Stimulated activated CD8-positive, alpha-beta memory T cell treated with anti-CD3 and anti-CD28 coated beads, Interleukin-12 subunit alpha, Interleukin-12 subunit beta, amount 100 ng/mL, for 4 hours (primary cell): ENCODE measurements at regions not wholly inside any gene's neighbourhood (a gene's known extent, or its start where the extent isn't known, plus 50 kb on each side); places are given as distances from the start of the nearest gene placed in this dataset.

Source experiments
- DNase-seq: peaks from one replicate; pipeline ENCODE4 v3.0.0-alpha.2; 2020; ENCODE audit warnings: low read depth

GRCh38 chr2:111652038-111652437 is 232.0 kb downstream of the ANAPC1 start:
- no peak for DNase-seq

GRCh38 chr2:111652681-111653080 is 231.3 kb downstream of the ANAPC1 start:
- DNase-seq: no peak

DNA sequence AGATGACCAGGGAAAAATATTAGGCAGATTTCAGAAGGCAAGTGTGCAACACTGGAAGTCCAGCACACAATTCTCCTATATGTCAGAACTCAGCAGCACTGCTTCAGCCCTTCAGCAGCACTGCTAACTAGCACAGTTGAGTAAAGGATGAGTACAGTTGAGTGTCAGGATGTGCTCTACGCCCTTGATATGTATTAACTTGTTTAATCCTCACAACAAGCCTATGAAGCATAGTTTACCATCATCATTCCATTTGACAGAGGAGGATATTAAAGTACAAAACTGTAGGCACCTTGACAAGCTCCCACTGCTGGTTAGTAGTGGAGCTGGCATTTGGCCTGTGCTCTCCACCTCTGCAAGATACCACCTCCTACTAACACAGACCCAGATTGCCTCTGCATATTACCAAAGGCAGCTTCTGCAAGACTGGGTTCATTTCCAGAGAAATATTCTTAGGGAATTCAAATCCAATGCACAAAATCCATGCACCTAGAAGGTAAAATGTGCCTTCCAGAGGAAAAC is 230.8 kb downstream of the ANAPC1 start:
- DNase-seq: no peak

- no peak for DNase-seq
Observed at GRCh38 chr2:111653913-111654312, 230.1 kb downstream of the ANAPC1 start.

DNA sequence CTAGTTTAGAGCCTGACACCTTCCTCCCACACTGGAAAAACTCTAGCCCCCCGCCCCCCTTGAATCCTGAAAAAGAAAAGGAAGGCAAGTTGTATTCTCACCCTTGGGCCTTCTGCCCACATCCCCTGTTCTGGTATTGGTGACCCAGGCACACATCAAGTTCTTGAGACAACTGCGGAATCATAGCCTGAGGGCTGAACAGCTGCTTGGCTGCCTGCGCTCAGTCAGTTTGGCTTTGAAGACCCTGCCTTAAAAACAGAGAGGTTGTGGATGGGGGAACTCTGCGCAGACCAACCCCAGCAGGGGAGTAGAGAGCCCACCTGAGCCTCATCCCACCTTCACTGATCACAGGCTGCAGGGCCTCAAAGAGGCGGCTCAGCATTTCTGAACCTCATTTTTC is 229.2 kb downstream of the ANAPC1 start:
- DNase-seq: no peak

DNA sequence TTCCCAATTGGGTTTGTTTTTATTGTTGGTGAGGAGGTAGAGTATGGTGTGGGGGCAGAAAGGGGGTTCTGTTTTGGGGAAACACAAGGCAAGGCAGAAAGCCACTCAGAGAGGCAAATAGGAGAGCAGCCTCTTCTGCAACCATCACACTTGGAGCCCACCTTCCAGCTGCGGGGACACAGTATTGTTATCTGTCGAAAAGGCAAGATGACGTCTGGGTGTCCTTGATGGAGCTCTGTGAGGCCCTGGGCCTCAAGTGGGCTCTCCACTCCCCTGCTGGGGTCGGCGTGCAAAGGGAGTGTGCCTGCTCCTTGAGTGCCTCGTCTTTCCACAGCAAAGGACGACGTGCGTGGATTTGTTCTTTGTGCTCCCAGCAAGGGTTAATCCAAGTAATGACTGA is 227.6 kb downstream of the ANAPC1 start:
- DNase-seq: no peak

GRCh38 chr2:111656894-111657293 is 227.1 kb downstream of the ANAPC1 start:
- DNase-seq: no peak

DNA sequence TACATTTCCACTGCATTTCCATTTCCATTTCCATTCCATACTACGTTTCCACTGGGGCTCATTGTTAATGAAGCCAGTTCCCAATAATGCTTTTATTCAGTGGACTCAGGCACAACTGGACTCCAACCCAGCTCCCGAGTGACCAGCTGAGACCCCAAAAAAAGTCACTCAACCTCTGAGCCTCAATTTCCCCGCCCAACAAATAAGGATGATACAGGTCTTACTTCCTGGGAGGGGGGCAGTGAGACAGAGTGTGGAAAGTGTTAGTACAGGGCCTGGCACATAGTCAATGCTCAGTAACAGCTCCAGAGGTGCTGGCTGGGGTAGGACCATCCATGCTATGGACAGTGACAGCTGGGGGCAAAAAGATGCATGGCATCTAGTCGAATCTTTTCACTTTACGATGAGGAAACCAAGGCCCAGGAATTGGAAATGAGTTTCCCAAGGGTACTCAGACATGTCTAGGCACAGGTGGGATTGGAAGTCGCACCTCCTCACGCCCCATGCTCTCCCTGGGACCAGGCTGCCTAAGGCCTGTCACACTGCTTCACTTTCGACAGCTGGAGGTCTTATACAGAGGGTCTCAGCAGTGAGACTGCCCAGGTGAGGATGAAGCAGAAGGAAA is 226.5 kb downstream of the ANAPC1 start:
- no peak for DNase-seq

GRCh38 chr2:111659361-111660333 is 224.3 kb downstream of the ANAPC1 start:
- no peak for DNase-seq

DNA sequence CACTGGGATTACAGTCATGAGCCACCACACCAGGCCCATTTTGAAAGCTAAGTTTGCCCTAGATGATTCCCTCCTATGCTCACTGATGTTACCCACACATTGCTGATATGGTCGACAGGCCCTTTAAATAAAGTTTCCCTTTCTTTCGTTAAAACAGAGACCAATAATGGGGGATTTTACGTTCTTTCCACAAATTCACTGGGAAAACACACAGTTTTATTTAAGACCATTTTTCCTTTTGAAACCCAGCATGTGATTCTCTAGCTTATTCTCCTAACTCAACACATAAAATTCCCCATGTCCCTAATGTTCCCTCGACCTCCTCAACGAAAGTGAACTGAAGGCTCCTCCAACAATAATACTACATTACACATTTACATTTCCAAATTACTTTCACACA is 223.2 kb downstream of the ANAPC1 start:
- DNase-seq: no peak

DNA sequence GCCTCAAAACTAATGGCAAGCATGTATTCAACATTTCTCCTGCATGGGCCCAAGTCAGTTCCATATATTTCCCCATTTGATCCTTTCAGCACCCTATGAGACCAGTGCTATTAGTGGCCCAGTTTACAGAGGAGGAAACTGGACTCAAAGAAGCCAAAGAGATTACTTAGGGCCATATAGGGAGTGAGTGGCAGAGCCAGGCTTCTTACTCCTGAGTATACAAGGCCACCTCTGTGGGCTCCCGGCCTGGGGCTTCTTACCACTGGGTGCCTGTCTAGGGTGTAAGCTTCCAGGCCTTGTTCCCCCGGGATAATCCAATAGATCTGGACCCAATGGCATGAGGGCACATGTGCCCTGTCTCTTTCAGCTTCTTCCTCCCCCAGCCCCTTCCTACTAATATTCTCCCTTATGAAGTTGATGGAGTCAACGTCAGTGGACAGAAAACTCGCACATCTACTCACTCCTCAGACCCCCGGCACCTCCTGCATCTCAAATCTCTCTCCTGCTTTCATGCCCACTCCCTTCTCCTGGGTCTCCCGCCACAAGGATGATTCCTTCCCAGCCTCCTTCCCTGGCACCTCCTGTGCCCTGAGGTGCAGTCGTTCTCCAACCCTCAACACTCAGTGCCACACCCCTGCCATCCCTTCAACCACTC is 222.6 kb downstream of the ANAPC1 start:
- no peak for DNase-seq

- no peak for DNase-seq
Observed at GRCh38 chr2:111662039-111662770, 221.8 kb downstream of the ANAPC1 start.

- no peak for DNase-seq
Observed at GRCh38 chr2:111662771-111663470, 221.1 kb downstream of the ANAPC1 start.

- DNase-seq: no peak
Observed at GRCh38 chr2:111663471-111664274, 220.3 kb downstream of the ANAPC1 start.

GRCh38 chr2:111664275-111664850 is 219.6 kb downstream of the ANAPC1 start:
- DNase-seq: no peak

DNA sequence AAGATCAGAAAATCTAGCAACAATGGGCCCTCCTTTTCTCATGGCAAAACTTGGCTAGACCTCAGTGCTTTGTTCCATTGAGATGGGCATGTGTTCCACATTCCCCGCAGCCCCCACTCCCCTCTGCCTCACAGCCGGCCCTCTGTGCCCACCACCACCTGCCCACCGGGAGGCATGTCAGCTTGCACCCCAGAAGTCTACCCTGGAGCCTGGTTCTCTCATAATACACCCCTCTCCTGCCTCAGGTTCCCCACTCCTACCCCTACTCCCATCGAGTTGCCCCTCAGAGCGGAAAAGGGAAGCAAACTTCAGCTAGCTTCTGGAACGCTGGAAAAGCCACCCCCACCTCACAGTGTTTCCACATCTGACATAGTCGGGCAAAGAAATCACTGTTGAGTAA is 219.0 kb downstream of the ANAPC1 start:
- DNase-seq: no peak

- DNase-seq: no peak
Observed at GRCh38 chr2:111665551-111666116, 218.4 kb downstream of the ANAPC1 start.

DNA sequence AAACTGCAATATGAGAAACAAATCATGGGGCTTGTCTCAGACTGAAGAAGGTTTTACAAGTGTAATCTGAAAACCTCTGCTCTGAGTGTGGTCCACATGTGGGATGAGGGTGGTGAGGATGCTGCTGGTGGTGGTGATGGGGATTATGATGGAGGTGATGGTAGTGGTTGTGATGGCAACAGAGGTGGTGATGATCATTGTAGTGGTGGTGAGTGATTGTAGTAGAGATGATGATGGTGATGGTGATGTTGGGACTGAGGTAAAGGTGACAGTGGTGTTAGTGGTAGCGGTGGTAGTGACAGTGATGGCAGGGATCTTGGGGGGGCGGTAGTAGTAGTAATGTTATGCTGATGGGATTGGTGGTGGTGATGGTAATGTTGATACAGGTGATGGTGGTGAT is 217.8 kb downstream of the ANAPC1 start:
- DNase-seq: no peak

GRCh38 chr2:111667001-111667400 is 217.0 kb downstream of the ANAPC1 start:
- no peak for DNase-seq
